GM19372 (cell line): ENCODE measurements at regions not wholly inside any gene's neighbourhood (a gene's known extent, or its start where the extent isn't known, plus 50 kb on each side); places are given as distances from the start of the nearest gene placed in this dataset.

Source experiments
- ATAC-seq: cut with Tn5 transposase; IDR thresholded peaks from one replicate; pipeline ENCODE4 v1.9.1; 2021; ENCODE audit warnings: mild to moderate bottlenecking, low read depth, moderate library complexity; ENCODE audit not compliant: unreplicated experiment

DNA sequence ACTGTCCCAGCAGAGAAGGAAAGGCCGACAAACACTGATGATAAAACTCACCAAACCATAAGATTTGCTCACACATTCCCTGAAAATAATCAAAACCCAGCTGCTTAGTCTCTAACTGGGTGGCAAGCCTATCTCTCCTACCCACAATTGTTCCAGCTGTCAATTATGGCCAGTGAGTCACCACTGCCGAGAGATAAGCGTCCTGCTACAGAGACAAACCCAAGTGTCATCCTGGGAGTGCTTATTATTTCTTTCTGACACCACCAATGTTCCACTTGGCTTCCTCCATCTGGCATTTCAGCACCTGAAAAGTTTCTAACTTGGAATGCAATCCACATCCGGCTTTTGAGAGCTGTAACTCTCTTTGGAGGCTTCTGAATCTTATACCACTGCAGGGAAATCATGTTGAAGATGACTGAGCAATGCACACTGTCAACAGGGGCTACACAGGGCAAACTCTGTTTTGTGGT lies 51.5 kb upstream of the VAV3 start:
- no peak for ATAC-seq
